NCI-H1048 (cell line): ENCODE measurements at regions not wholly inside any gene's neighbourhood (a gene's known extent, or its start where the extent isn't known, plus 50 kb on each side); places are given as distances from the start of the nearest gene placed in this dataset.

Source experiments
- DNase-seq: peaks from one replicate; lab custom pipeline; 2025; lab: John Stamatoyannopoulos, UW

- DNase-seq = no peak
Observed at GRCh38 chr2:7973801-7974480, 707.9 kb upstream of the ID2 start.

- no peak for DNase-seq
Observed at GRCh38 chr2:7974936-7975335, 706.9 kb upstream of the ID2 start.

- no peak for DNase-seq
Observed at GRCh38 chr2:7976206-7976605, 705.6 kb upstream of the ID2 start.

- DNase-seq = no peak
Observed at GRCh38 chr2:7977981-7978380, 703.9 kb upstream of the ID2 start.

- DNase-seq = no peak
Observed at GRCh38 chr2:7982054-7982453, 699.8 kb upstream of the ID2 start.

- DNase-seq = no peak
Observed at GRCh38 chr2:7983451-7983850, 698.4 kb upstream of the ID2 start.

- no peak for DNase-seq
Observed at GRCh38 chr2:7983912-7984311, 697.9 kb upstream of the ID2 start.

GRCh38 chr2:7984693-7985353 lies 697.0 kb upstream of the ID2 start:
- DNase-seq = no peak

GRCh38 chr2:7986431-7986830 lies 695.4 kb upstream of the ID2 start:
- DNase-seq = no peak

GRCh38 chr2:7987992-7988391 lies 693.9 kb upstream of the ID2 start:
- no peak for DNase-seq

GRCh38 chr2:7988440-7988839 lies 693.4 kb upstream of the ID2 start:
- no peak for DNase-seq

- DNase-seq = no peak
Observed at GRCh38 chr2:7989823-7990222, 692.0 kb upstream of the ID2 start.

GRCh38 chr2:7992612-7993602 lies 688.9 kb upstream of the ID2 start:
- no peak for DNase-seq

- DNase-seq = no peak
Observed at GRCh38 chr2:7994397-7994951, 687.4 kb upstream of the ID2 start.

- no peak for DNase-seq
Observed at GRCh38 chr2:7997279-7997678, 684.6 kb upstream of the ID2 start.

- no peak for DNase-seq
Observed at GRCh38 chr2:7999683-8000476, 682.0 kb upstream of the ID2 start.

- no peak for DNase-seq
Observed at GRCh38 chr2:8000870-8001269, 681.0 kb upstream of the ID2 start.

- no peak for DNase-seq
Observed at GRCh38 chr2:8002765-8003393, 679.0 kb upstream of the ID2 start.

GRCh38 chr2:8003462-8004075 lies 678.3 kb upstream of the ID2 start:
- DNase-seq = no peak

GRCh38 chr2:8004250-8004681 lies 677.6 kb upstream of the ID2 start:
- DNase-seq = no peak

- no peak for DNase-seq
Observed at GRCh38 chr2:8006181-8006580, 675.7 kb upstream of the ID2 start.
